ENCODE measurements at regions not wholly inside any gene's neighbourhood (a gene's known extent, or its start where the extent isn't known, plus 50 kb on each side); places are given as distances from the start of the nearest gene placed in this dataset.

DNA sequence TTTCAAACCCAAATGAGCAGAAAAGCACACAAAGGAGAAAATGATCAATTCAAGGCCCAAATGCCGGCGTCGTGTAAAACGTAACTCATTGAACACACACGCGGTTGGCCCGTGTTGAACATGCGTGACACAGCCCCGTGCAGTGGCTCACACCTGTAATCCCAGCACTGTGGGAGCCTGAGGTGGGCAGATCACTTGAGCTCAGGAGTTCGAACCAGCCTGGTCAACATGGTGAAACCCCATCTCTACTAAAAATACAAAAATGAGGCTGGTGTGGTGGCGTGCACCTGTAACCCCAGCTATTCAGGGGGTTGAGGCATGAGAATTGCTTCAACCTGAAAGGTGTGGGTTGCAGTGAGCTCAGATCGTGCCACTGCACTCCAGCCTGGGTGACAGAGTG, 156.7 kb upstream of the KLF6 start:
- TF ChIP-seq CEBPB (IDR thresholded peaks at IDR 0.05) (no peak), TCF12 (IDR thresholded peaks at IDR 0.05; ENCODE audit: low read depth) (no peak), YY1 (IDR thresholded peaks at IDR 0.05; ENCODE audit: low read depth) (no peak), FOXM1 (IDR thresholded peaks at IDR 0.05; ENCODE audit: borderline replicate concordance, low read depth) (no peak), ZBTB7A (IDR thresholded peaks at IDR 0.05; ENCODE audit: low read depth) (no peak)
- TF ChIP-seq, protein P1, sequence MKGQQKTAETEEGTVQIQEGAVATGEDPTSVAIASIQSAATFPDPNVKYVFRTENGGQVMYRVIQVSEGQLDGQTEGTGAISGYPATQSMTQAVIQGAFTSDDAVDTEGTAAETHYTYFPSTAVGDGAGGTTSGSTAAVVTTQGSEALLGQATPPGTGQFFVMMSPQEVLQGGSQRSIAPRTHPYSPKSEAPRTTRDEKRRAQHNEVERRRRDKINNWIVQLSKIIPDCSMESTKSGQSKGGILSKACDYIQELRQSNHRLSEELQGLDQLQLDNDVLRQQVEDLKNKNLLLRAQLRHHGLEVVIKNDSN (IDR thresholded peaks at IDR 0.05), result no peak
- TF ChIP-seq, protein P2, sequence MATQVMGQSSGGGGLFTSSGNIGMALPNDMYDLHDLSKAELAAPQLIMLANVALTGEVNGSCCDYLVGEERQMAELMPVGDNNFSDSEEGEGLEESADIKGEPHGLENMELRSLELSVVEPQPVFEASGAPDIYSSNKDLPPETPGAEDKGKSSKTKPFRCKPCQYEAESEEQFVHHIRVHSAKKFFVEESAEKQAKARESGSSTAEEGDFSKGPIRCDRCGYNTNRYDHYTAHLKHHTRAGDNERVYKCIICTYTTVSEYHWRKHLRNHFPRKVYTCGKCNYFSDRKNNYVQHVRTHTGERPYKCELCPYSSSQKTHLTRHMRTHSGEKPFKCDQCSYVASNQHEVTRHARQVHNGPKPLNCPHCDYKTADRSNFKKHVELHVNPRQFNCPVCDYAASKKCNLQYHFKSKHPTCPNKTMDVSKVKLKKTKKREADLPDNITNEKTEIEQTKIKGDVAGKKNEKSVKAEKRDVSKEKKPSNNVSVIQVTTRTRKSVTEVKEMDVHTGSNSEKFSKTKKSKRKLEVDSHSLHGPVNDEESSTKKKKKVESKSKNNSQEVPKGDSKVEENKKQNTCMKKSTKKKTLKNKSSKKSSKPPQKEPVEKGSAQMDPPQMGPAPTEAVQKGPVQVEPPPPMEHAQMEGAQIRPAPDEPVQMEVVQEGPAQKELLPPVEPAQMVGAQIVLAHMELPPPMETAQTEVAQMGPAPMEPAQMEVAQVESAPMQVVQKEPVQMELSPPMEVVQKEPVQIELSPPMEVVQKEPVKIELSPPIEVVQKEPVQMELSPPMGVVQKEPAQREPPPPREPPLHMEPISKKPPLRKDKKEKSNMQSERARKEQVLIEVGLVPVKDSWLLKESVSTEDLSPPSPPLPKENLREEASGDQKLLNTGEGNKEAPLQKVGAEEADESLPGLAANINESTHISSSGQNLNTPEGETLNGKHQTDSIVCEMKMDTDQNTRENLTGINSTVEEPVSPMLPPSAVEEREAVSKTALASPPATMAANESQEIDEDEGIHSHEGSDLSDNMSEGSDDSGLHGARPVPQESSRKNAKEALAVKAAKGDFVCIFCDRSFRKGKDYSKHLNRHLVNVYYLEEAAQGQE (IDR thresholded peaks at IDR 0.05; ENCODE audit: low read depth), result no peak

DNA sequence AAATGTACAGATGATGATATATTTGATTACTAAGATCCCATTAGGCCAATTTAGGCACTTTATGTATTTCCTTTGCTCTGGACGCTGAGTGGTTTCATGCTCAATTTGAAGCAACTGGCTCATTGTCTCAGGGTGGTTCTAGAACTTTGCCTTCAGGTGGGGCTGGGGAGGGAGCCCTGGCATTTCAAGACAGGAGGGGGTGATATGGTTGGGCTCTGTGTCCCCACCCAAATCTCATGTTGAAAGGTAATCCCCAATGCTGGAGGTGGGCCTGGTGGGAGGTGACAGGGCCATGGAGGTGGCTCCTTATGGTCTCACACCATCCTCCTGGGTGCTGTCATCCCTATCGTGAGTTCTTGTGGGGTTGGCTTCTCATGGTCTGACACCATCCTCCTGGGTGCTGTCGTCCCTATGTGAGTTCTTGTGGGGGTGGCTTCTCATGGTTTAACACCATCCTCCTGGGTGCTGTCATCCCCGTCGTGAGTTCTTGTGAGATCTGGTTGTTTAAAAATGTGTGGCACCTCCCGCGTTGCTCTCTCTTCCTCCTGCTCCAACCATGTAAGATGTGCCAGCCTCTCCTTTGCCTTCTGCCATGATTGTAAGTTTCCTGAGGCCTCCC, 151.5 kb upstream of the KLF6 start:
- TF ChIP-seq EGR1 (IDR thresholded peaks at IDR 0.05) (no peak), TAF1 (IDR thresholded peaks at IDR 0.05; ENCODE audit: low read depth) (no peak), CEBPB (IDR thresholded peaks at IDR 0.05) (no peak), NFIC (IDR thresholded peaks at IDR 0.05) (no peak), TCF12 (IDR thresholded peaks at IDR 0.05; ENCODE audit: low read depth) (no peak), CREB1 (IDR thresholded peaks at IDR 0.05; ENCODE audit: low read depth) (no peak), FOXM1 (IDR thresholded peaks at IDR 0.05; ENCODE audit: borderline replicate concordance, low read depth) (no peak), TEAD4 (IDR thresholded peaks at IDR 0.05) (no peak), RAD21 (IDR thresholded peaks at IDR 0.05; ENCODE audit: low read depth) (no peak), YY1 (IDR thresholded peaks at IDR 0.05; ENCODE audit: low read depth) (no peak), ZBTB7A (IDR thresholded peaks at IDR 0.05; ENCODE audit: low read depth) (no peak), EP300 (IDR thresholded peaks at IDR 0.05; ENCODE audit: borderline replicate concordance) (no peak)
- TF ChIP-seq, protein P1 (IDR thresholded peaks at IDR 0.05), result no peak
- TF ChIP-seq, protein P3, sequence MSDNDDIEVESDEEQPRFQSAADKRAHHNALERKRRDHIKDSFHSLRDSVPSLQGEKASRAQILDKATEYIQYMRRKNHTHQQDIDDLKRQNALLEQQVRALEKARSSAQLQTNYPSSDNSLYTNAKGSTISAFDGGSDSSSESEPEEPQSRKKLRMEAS (IDR thresholded peaks at IDR 0.05), result no peak
- TF ChIP-seq, protein P2 (IDR thresholded peaks at IDR 0.05; ENCODE audit: low read depth), result no peak

DNA sequence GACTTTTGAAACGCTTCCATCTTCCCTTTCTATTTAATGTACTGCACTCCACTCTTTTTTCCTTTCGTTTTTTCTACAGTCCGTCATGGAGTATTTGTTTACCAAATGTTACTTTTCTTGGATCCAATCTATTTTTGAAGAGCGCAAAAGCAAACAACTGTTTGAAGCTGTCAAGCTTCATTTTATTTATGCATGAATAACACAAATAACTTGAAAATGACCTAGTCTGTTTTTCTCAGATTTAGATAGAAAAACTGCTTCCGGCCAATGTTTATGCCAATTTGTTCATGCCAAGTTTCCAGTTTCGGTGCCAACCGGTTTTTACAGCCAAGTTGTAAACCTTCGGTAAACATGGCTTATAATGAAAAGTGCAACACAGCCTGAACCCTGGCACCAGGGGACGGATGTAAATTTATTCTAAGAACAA, 150.9 kb upstream of the KLF6 start:
- TF ChIP-seq CEBPB (IDR thresholded peaks at IDR 0.05) (no peak), EP300 (IDR thresholded peaks at IDR 0.05; ENCODE audit: borderline replicate concordance) (no peak), EGR1 (IDR thresholded peaks at IDR 0.05) (no peak), NFIC (IDR thresholded peaks at IDR 0.05) (no peak), TEAD4 (IDR thresholded peaks at IDR 0.05) (no peak), FOXM1 (IDR thresholded peaks at IDR 0.05; ENCODE audit: borderline replicate concordance, low read depth) (no peak), RAD21 (IDR thresholded peaks at IDR 0.05; ENCODE audit: low read depth) (no peak), YY1 (IDR thresholded peaks at IDR 0.05; ENCODE audit: low read depth) (no peak), TAF1 (IDR thresholded peaks at IDR 0.05; ENCODE audit: low read depth) (no peak), TCF12 (IDR thresholded peaks at IDR 0.05; ENCODE audit: low read depth) (no peak), CREB1 (IDR thresholded peaks at IDR 0.05; ENCODE audit: low read depth) (no peak), ZBTB7A (IDR thresholded peaks at IDR 0.05; ENCODE audit: low read depth) (no peak)
- TF ChIP-seq, protein P2 (IDR thresholded peaks at IDR 0.05; ENCODE audit: low read depth), result no peak
- TF ChIP-seq, protein P1 (IDR thresholded peaks at IDR 0.05), result no peak
- TF ChIP-seq, protein P3 (IDR thresholded peaks at IDR 0.05), result no peak

DNA sequence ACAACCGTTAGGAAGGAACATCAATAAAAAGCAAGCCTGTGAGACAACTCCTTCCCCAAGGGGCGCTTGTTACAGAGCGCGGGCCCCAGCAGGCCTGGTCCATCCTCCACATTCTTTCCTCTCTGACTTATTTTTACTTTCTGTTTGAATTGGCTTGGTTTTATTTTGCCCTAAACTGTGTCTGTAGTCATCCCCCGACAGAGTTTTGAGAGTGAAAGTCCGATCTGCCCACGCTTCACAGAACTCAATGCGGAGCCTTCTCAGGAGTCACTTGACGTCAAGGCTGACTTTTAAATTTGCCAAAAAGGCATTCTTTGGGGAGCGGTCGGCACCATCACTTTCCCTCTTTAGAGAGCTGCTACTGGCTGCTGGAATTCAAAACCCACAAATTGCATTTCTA, 150.1 kb upstream of the KLF6 start:
- TF ChIP-seq NFIC (IDR thresholded peaks at IDR 0.05) (no peak), EP300 (IDR thresholded peaks at IDR 0.05; ENCODE audit: borderline replicate concordance) (no peak), CREB1 (IDR thresholded peaks at IDR 0.05; ENCODE audit: low read depth) (no peak), RAD21 (IDR thresholded peaks at IDR 0.05; ENCODE audit: low read depth) (no peak), YY1 (IDR thresholded peaks at IDR 0.05; ENCODE audit: low read depth) (no peak)

Measured in Ishikawa (cell line).